IMR-90 (cell line): ENCODE measurements at regions not wholly inside any gene's neighbourhood (a gene's known extent, or its start where the extent isn't known, plus 50 kb on each side); places are given as distances from the start of the nearest gene placed in this dataset.

Source experiments
- ATAC-seq: fragments of 200-7000 bp; cut with Tn5 transposase; 2 replicates; pipeline ENCODE4 v1.9.1; 2020; ENCODE audit warnings: low read depth, mild to moderate bottlenecking, moderate library complexity
- BruUV-seq: library from RNA; stranded (reverse); fragments of 400-500 nt; replicated peaks from 2 replicates; lab custom pipeline; 2021; lab: Mats Ljungman, UMichigan
- CTCF ChIA-PET: fragments of 300-600 bp; formaldehyde crosslinking; extraction: SDS; loops from one replicate; lab custom pipeline; 2021; ENCODE audit warnings: antibody characterized with exemption; lab: Yijun Ruan, JAX
- POLR2A ChIA-PET: fragments of 300-600 bp; sonication (Branson Sonifier 250); formaldehyde crosslinking; loops from one replicate; lab custom pipeline; 2022; ENCODE audit warnings: antibody characterized with exemption; ENCODE audit not compliant: unreplicated experiment; lab: Charles Lee
- DNase-seq: peaks from one replicate; pipeline ENCODE4 v3.0.0; 2013
- H2AFZ ChIP-seq: replicated peaks from 2 replicates; pipeline ENCODE3; 2013; ENCODE audit warnings: low read length, mild to moderate bottlenecking; ENCODE audit not compliant: poor library complexity
- H2AK5ac ChIP-seq: 2 replicates; pipeline ENCODE4 v1.6.1; 2013; ENCODE audit warnings: low read depth, low read length, inconsistent platforms
- H2AK9ac ChIP-seq: replicated peaks from 2 replicates; pipeline ENCODE3; 2013; ENCODE audit warnings: mild to moderate bottlenecking, low read depth, low read length, moderate library complexity; ENCODE audit not compliant: poor library complexity
- H2BK120ac ChIP-seq: 2 replicates; pipeline ENCODE4 v1.6.1; 2013; ENCODE audit warnings: low read depth, low read length, inconsistent platforms
- H2BK15ac ChIP-seq: 3 replicates; pipeline ENCODE4 v1.6.1; 2013; ENCODE audit warnings: low read depth, low read length, inconsistent platforms
- H2BK20ac ChIP-seq: 2 replicates; pipeline ENCODE4 v1.6.1; 2013; ENCODE audit warnings: low read depth, mild to moderate bottlenecking, inconsistent platforms, low read length, moderate library complexity
- H2BK5ac ChIP-seq: 2 replicates; pipeline ENCODE4 v1.6.1; 2013; ENCODE audit warnings: mild to moderate bottlenecking, low read depth, low read length, inconsistent platforms; ENCODE audit not compliant: poor library complexity, severe bottlenecking
- H3K14ac ChIP-seq: replicated peaks from 2 replicates; pipeline ENCODE4 v1.6.1; 2013; ENCODE audit warnings: low read depth, low read length, inconsistent platforms
- H3K18ac ChIP-seq: 2 replicates; pipeline ENCODE4 v1.6.1; 2013; ENCODE audit warnings: low read depth, low read length, control low read depth
- H3K23ac ChIP-seq: 2 replicates; pipeline ENCODE4 v1.6.1; 2013; ENCODE audit warnings: low read depth, low read length, inconsistent platforms
- H3K27ac ChIP-seq: 2 replicates; pipeline ENCODE4 v1.5.1; 2013; ENCODE audit warnings: mild to moderate bottlenecking, control low read depth, low read length; ENCODE audit not compliant: insufficient read depth
- H3K27me3 ChIP-seq: 2 replicates; pipeline ENCODE4 v1.6.1; 2013; ENCODE audit warnings: low read length; ENCODE audit not compliant: control insufficient read depth, insufficient read depth
- H3K36me3 ChIP-seq: 2 replicates; pipeline ENCODE4 v1.6.1; 2013; ENCODE audit warnings: low read length, mixed read lengths; ENCODE audit not compliant: control insufficient read depth, insufficient read depth
- H3K4ac ChIP-seq: 2 replicates; pipeline ENCODE4 v1.6.1; 2013; ENCODE audit warnings: low read depth, low read length, inconsistent platforms
- H3K4me1 ChIP-seq: 2 replicates; pipeline ENCODE4 v1.6.1; 2013; ENCODE audit warnings: low read length, mixed read lengths; ENCODE audit not compliant: control insufficient read depth, insufficient read depth
- H3K4me2 ChIP-seq: 2 replicates; pipeline ENCODE4 v1.6.1; 2013; ENCODE audit warnings: low read depth, mild to moderate bottlenecking, control low read depth, low read length, moderate library complexity
- H3K4me3 ChIP-seq: 2 replicates; pipeline ENCODE4 v1.5.1; 2013; ENCODE audit warnings: low read depth, mild to moderate bottlenecking, control low read depth, low read length, moderate library complexity; ENCODE audit not compliant: insufficient read depth
- H3K56ac ChIP-seq: 2 replicates; pipeline ENCODE4 v1.6.1; 2013; ENCODE audit warnings: low read length, inconsistent platforms; ENCODE audit not compliant: insufficient read depth; ENCODE audit errors: extremely low read depth
- H3K79me1 ChIP-seq, 2 experiments: 2 replicates each; pipeline ENCODE4 v1.6.1; 2013; ENCODE audit warnings: low read length in 2 of 2, inconsistent platforms in 1 of 2, low read depth in 1 of 2
- H3K9ac ChIP-seq: 2 replicates; pipeline ENCODE4 v1.6.1; 2013; ENCODE audit warnings: low read depth, low read length, control low read depth
- H3K9me1 ChIP-seq: 2 replicates; pipeline ENCODE4 v1.6.1; 2013; ENCODE audit warnings: low read length, inconsistent platforms; ENCODE audit not compliant: insufficient read depth
- H3K9me3 ChIP-seq: 2 replicates; pipeline ENCODE4 v1.6.1; 2013; ENCODE audit warnings: low read length; ENCODE audit not compliant: control insufficient read depth, insufficient read depth
- H4K20me1 ChIP-seq: 2 replicates; pipeline ENCODE4 v1.6.1; 2013; ENCODE audit warnings: low read length, inconsistent platforms; ENCODE audit not compliant: insufficient read depth
- H4K5ac ChIP-seq: 2 replicates; pipeline ENCODE4 v1.6.1; 2013; ENCODE audit warnings: mild to moderate bottlenecking, low read depth, low read length, control low read depth
- H4K8ac ChIP-seq, 2 experiments: 2 replicates each; pipeline ENCODE4 v1.6.1; 2013; ENCODE audit warnings: low read depth in 2 of 2, low read length in 2 of 2, control low read depth in 1 of 2, inconsistent platforms in 1 of 2
- H4K91ac ChIP-seq: 2 replicates; pipeline ENCODE4 v1.6.1; 2013; ENCODE audit warnings: low read depth, low read length, inconsistent platforms; ENCODE audit not compliant: insufficient read depth
- POLR2A ChIP-seq: IDR thresholded peaks from 2 replicates; pipeline ENCODE4 v1.6.1; 2012; ENCODE audit warnings: mild to moderate bottlenecking, low read depth, low read length
- RAD21 ChIP-seq: IDR thresholded peaks from 2 replicates; pipeline ENCODE4 v1.6.1; 2012; ENCODE audit warnings: low read length, improper control_type of control experiment
- SMC3 ChIP-seq: fragments of 150-350 bp; IDR thresholded peaks from 2 replicates; pipeline ENCODE4 v1.6.1; 2016; ENCODE audit warnings: low read depth, mild to moderate bottlenecking, antibody characterized with exemption, low read length, moderate library complexity
- WGBS, 2 experiments: methylation state at CpG; one replicate each; pipeline versions ENCODE4 v1.1.5 to v1.1.7; 2013; ENCODE audit warnings: missing lambda C conversion rate in 2 of 2; ENCODE audit not compliant: insufficient read length in 1 of 2; ENCODE audit errors: extremely low coverage in 2 of 2; 5-methylcytosine and 5-hydroxymethylcytosine counted together
- dilution Hi-C: fragments of 300-500 bp; cut with HindIII; formaldehyde crosslinking; loops from one replicate; pipeline ENCODE4 v1.14.3; 2018; ENCODE audit warnings: low sequenced_read_pairs; ENCODE audit not compliant: unreplicated experiment
- in situ Hi-C: fragments of 300-500 bp; cut with MboI; formaldehyde crosslinking; loops from 3 replicates; pipeline ENCODE4 v1.14.3; 2019; ENCODE audit warnings: low sequenced_read_pairs, inconsistent platforms, mixed read lengths
- intact Hi-C: fragments of 100-400 bp; cut with micrococcal nuclease; formaldehyde crosslinking; loops from 2 replicates; pipeline ENCODE4 v1.10.0; 2022
- TF ChIP-seq, protein P1 (sequence below): conservative IDR thresholded peaks from 2 replicates; pipeline ENCODE4 v1.5.1; 2012; ENCODE audit warnings: mild to moderate bottlenecking, low read depth, low read length, improper control_type of control experiment

GRCh38 chr9:22238809-22239684 lies 207.6 kb upstream of the DMRTA1 start:
- no peaks in the 10 kb centered on the region for H3K36me3 ChIP-seq
- H2BK20ac ChIP-seq, result peak overlapping the region; percentile 75
- no peak overlapping the region for H3K4me3 ChIP-seq
- peak overlapping the region; percentile 41; the same call in 1 of the 2 replicates for H3K23ac ChIP-seq
- no peak overlapping the region for H2BK5ac ChIP-seq
- ChIA-PET POLR2A (interaction anchor here (0.6 kb wide), 1 partner anchor 425 kb away, joined by 9 read pairs; no protein-coding TSS in a partner anchor), CTCF (interaction anchor here (0.6 to 2.4 kb wide), 20 partner anchors 10 to 791 kb away, joined by 3 to 17 read pairs (median 4); partner anchors contain the start of gene CDKN2B)
- H4K5ac ChIP-seq, result no peak overlapping the region; the same call in 1 of the 2 replicates
- H3K4me2 ChIP-seq, result no peak overlapping the region; the same call in 1 of the 2 replicates
- no peak overlapping the region for H2AK9ac ChIP-seq
- H3K14ac ChIP-seq, result peak overlapping the region; percentile 84
- H3K27ac ChIP-seq, result peak overlapping the region; percentile 7; the same call in 1 of the 2 replicates
- WGBS, 2 experiments, result 20% methylated on average over 1 of the region's 9 CpGs; no CpG with 5 or more reads in 1 of the 2 experiments
- H3K9me1 ChIP-seq, result peaks cover 3% of the 10 kb centered on the region
- no TSS peak for BruUV-seq
- peak overlapping the region; percentile 70; the same call in 1 of the 2 replicates for H4K91ac ChIP-seq
- H3K56ac ChIP-seq, result no peak overlapping the region
- no peaks in the 10 kb centered on the region for H3K27me3 ChIP-seq
- H3K9me3 ChIP-seq, result no peaks in the 10 kb centered on the region
- in situ Hi-C loops (loop anchor here (10.0 kb wide), 1 partner anchor 244 kb away; the partner anchor contains the start of genes CDKN2A and CDKN2B-AS1), dilution Hi-C loops (no loop called here), intact Hi-C loops (loop anchor here (1.0 to 5.0 kb wide), 6 partner anchors 122 to 426 kb away; partner anchors contain the start of genes CDKN2A and CDKN2B-AS1)
- H4K8ac ChIP-seq, result peak overlapping the region; percentile 65; a peak in 3 of 4 replicates
- DNase-seq, result peak; percentile 63
- 0 out of 2 replicates have a peak overlapping the region, but pooled peaks have one; percentile 17 for H3K18ac ChIP-seq
- H2BK15ac ChIP-seq, result peak overlapping the region; percentile 83; the same call in 2 of the 3 replicates
- no peak overlapping the region for H2AFZ ChIP-seq
- H3K4ac ChIP-seq, result peak overlapping the region; percentile 68
- no peak overlapping the region for H3K9ac ChIP-seq
- H2BK120ac ChIP-seq, result peak overlapping the region; percentile 89; the same call in 1 of the 2 replicates
- TF ChIP-seq POLR2A (no peak), SMC3 (peak; percentile 61), RAD21 (peak; percentile 51)
- TF ChIP-seq, protein P1, sequence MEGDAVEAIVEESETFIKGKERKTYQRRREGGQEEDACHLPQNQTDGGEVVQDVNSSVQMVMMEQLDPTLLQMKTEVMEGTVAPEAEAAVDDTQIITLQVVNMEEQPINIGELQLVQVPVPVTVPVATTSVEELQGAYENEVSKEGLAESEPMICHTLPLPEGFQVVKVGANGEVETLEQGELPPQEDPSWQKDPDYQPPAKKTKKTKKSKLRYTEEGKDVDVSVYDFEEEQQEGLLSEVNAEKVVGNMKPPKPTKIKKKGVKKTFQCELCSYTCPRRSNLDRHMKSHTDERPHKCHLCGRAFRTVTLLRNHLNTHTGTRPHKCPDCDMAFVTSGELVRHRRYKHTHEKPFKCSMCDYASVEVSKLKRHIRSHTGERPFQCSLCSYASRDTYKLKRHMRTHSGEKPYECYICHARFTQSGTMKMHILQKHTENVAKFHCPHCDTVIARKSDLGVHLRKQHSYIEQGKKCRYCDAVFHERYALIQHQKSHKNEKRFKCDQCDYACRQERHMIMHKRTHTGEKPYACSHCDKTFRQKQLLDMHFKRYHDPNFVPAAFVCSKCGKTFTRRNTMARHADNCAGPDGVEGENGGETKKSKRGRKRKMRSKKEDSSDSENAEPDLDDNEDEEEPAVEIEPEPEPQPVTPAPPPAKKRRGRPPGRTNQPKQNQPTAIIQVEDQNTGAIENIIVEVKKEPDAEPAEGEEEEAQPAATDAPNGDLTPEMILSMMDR, result peak; percentile 62
- H2AK5ac ChIP-seq, result no peak overlapping the region
- peaks cover 8% of the 10 kb centered on the region for H3K4me1 ChIP-seq
- ATAC-seq, result peak; percentile 40
- H3K79me1 ChIP-seq, result no peaks in the 10 kb centered on the region
- no peaks in the 10 kb centered on the region for H4K20me1 ChIP-seq
